ENCODE measurements at regions not wholly inside any gene's neighbourhood (a gene's known extent, or its start where the extent isn't known, plus 50 kb on each side); places are given as distances from the start of the nearest gene placed in this dataset.
A peak's percentile ranks its signal among the peaks of the same experiment; 100 is the strongest.

- no peak for DNase-seq
- intact Hi-C loops (cut with DNase I): no loop called here
Observed at GRCh38 chr15:39211108-39211979, 369.5 kb upstream of the THBS1 start.

GRCh38 chr15:39213385-39213840 lies 367.5 kb upstream of the THBS1 start:
- DNase-seq: peak in 34 of 42 donors; percentile 2 to 58 (median 20)
- intact Hi-C loops (cut with DNase I): no loop called here

- intact Hi-C loops (cut with DNase I): no loop called here
- no peak for DNase-seq
Observed at GRCh38 chr15:39215015-39215414, 365.9 kb upstream of the THBS1 start.

GRCh38 chr15:39216816-39217215 lies 364.1 kb upstream of the THBS1 start:
- intact Hi-C loops (cut with DNase I): no loop called here
- DNase-seq: no peak

- intact Hi-C loops (cut with DNase I): no loop called here
- no peak for DNase-seq
Observed at GRCh38 chr15:39219608-39220007, 361.3 kb upstream of the THBS1 start.

- intact Hi-C loops (cut with DNase I): no loop called here
Observed at GRCh38 chr15:39226169-39226937, 354.5 kb upstream of the THBS1 start.

GRCh38 chr15:39227001-39227400 lies 353.9 kb upstream of the THBS1 start:
- intact Hi-C loops (cut with DNase I): no loop called here
- DNase-seq: no peak

More at GRCh38 chr15:39226169-39226937, 354.5 kb upstream of the THBS1 start:
- DNase-seq: no peak

- intact Hi-C loops (cut with DNase I): no loop called here
- DNase-seq: no peak
Observed at GRCh38 chr15:39228889-39229288, 352.0 kb upstream of the THBS1 start.

GRCh38 chr15:39230205-39230907 lies 350.5 kb upstream of the THBS1 start:
- DNase-seq: no peak
- intact Hi-C loops (cut with DNase I): no loop called here

- no peak for DNase-seq
- intact Hi-C loops (cut with DNase I): no loop called here
Observed at GRCh38 chr15:39230908-39231285, 350.0 kb upstream of the THBS1 start.

- DNase-seq: no peak
- intact Hi-C loops (cut with DNase I): no loop called here
Observed at GRCh38 chr15:39232512-39232911, 348.4 kb upstream of the THBS1 start.

GRCh38 chr15:39235084-39235795 lies 345.6 kb upstream of the THBS1 start:
- no peak for DNase-seq
- intact Hi-C loops (cut with DNase I): no loop called here

GRCh38 chr15:39236375-39236774 lies 344.5 kb upstream of the THBS1 start:
- intact Hi-C loops (cut with DNase I): no loop called here
- DNase-seq: no peak

GRCh38 chr15:39238443-39238842 lies 342.4 kb upstream of the THBS1 start:
- no peak for DNase-seq
- intact Hi-C loops (cut with DNase I): no loop called here

GRCh38 chr15:39239562-39239961 lies 341.3 kb upstream of the THBS1 start:
- no peak for DNase-seq
- intact Hi-C loops (cut with DNase I): no loop called here

- intact Hi-C loops (cut with DNase I): no loop called here
- DNase-seq: no peak
Observed at GRCh38 chr15:39242345-39242744, 338.5 kb upstream of the THBS1 start.

GRCh38 chr15:39243396-39243795 lies 337.5 kb upstream of the THBS1 start:
- intact Hi-C loops (cut with DNase I): no loop called here
- DNase-seq: no peak

- no peak for DNase-seq
- intact Hi-C loops (cut with DNase I): no loop called here
Observed at GRCh38 chr15:39244776-39245175, 336.1 kb upstream of the THBS1 start.

GRCh38 chr15:39246523-39246922 lies 334.4 kb upstream of the THBS1 start:
- intact Hi-C loops (cut with DNase I): no loop called here
- no peak for DNase-seq

Data from head of caudate nucleus (tissue), 42 donors.